Bronchial epithelial cell (primary cell): ENCODE measurements at regions not wholly inside any gene's neighbourhood (a gene's known extent, or its start where the extent isn't known, plus 50 kb on each side); places are given as distances from the start of the nearest gene placed in this dataset.
A peak's percentile ranks its signal among the peaks of the same experiment; 100 is the strongest.

ENCODE experiments used
- DNase-seq: peaks from one replicate; pipeline ENCODE4 v3.0.0-alpha.2; 2010; ENCODE audit warnings: low read depth
- FAIRE-seq: peaks from 2 replicates; lab custom pipeline; 2011; peaks lifted over from hg19 to GRCh38; lab: Jason Lieb, UNC
- H3K27me3 ChIP-seq: 2 replicates; pipeline ENCODE4 v1.5.1; 2011; ENCODE audit warnings: low read length; ENCODE audit not compliant: control insufficient read depth, insufficient read depth
- H3K36me3 ChIP-seq: 2 replicates; pipeline ENCODE4 v1.5.1; 2011; ENCODE audit warnings: low read length; ENCODE audit not compliant: control insufficient read depth, insufficient read depth
- H3K4me3 ChIP-seq: 2 replicates; pipeline ENCODE4 v1.5.1; 2011; ENCODE audit warnings: mild to moderate bottlenecking, low read depth, low read length, control low read depth
- TF ChIP-seq, protein P1 (sequence below): IDR thresholded peaks from 2 replicates; pipeline ENCODE4 v1.5.1; 2011; ENCODE audit warnings: mild to moderate bottlenecking, moderate library complexity, low read length, control low read depth, inconsistent platforms; ENCODE audit not compliant: insufficient read depth, severe bottlenecking

DNA sequence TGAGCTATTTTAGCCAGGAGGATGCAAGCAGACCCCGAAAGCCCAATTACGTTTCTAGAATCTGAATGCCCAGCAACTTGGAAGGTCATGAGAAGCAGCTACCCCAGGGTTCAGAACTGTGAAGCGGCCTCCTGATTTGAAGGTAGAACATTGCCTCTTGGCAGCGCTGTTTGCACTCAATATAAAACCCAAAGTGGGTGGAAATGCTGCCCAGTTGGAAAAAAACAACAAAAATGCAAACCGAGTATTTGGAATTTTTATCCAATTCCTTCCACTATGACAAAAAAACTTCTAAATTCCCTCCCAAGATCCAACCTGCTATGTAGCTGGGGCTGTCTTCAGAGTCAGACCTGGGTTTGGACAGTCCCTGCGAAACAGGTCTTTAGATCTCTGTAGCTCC lies 103.3 kb upstream of the RBPJ start:
- TF ChIP-seq, protein P1, sequence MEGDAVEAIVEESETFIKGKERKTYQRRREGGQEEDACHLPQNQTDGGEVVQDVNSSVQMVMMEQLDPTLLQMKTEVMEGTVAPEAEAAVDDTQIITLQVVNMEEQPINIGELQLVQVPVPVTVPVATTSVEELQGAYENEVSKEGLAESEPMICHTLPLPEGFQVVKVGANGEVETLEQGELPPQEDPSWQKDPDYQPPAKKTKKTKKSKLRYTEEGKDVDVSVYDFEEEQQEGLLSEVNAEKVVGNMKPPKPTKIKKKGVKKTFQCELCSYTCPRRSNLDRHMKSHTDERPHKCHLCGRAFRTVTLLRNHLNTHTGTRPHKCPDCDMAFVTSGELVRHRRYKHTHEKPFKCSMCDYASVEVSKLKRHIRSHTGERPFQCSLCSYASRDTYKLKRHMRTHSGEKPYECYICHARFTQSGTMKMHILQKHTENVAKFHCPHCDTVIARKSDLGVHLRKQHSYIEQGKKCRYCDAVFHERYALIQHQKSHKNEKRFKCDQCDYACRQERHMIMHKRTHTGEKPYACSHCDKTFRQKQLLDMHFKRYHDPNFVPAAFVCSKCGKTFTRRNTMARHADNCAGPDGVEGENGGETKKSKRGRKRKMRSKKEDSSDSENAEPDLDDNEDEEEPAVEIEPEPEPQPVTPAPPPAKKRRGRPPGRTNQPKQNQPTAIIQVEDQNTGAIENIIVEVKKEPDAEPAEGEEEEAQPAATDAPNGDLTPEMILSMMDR: no peak
- DNase-seq (no peak), FAIRE-seq (no peak)
- Histone ChIP-seq H3K27me3 (peaks cover 7% of the 10 kb centered on the region), H3K4me3 (no peak overlapping the region), H3K36me3 (no peaks in the 10 kb centered on the region)

DNA sequence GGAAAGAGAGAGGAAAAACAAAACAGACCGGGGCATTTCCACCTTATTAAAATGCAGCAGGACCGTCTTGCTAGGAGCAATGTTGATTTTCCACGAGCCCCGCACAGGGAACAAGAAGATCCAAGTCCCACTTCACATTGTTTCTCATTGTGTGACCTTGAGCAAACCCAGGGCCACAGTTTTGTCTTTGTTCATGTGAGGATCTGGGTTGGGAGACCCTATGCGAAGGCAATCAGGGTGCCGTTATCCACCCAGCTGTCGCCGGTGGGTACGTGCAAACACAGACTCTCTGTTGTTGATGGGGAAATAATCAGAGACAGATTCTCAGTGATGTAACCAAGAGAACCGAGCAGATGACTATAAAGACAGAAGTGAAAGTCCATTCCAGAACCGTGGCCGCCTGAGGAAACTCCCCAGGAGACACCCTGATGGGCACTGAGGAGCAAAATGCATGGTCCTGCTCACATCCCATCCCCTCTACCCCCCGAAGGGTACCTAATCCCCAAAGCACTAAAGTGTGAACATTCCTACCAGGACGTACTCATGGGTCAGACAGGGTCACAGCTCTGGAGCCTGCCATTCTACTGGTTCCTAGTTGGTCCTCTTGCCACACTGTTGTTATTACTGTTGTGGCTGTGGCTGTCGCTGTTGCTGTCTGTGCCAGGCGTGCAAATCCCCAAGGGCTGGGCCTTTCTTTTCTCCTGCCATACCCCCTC lies 102.7 kb upstream of the RBPJ start:
- DNase-seq (no peak), FAIRE-seq (no peak)
- Histone ChIP-seq H3K36me3 (no peaks in the 10 kb centered on the region), H3K27me3 (peaks cover 7% of the 10 kb centered on the region), H3K4me3 (no peak overlapping the region)
- TF ChIP-seq, protein P1: no peak

DNA sequence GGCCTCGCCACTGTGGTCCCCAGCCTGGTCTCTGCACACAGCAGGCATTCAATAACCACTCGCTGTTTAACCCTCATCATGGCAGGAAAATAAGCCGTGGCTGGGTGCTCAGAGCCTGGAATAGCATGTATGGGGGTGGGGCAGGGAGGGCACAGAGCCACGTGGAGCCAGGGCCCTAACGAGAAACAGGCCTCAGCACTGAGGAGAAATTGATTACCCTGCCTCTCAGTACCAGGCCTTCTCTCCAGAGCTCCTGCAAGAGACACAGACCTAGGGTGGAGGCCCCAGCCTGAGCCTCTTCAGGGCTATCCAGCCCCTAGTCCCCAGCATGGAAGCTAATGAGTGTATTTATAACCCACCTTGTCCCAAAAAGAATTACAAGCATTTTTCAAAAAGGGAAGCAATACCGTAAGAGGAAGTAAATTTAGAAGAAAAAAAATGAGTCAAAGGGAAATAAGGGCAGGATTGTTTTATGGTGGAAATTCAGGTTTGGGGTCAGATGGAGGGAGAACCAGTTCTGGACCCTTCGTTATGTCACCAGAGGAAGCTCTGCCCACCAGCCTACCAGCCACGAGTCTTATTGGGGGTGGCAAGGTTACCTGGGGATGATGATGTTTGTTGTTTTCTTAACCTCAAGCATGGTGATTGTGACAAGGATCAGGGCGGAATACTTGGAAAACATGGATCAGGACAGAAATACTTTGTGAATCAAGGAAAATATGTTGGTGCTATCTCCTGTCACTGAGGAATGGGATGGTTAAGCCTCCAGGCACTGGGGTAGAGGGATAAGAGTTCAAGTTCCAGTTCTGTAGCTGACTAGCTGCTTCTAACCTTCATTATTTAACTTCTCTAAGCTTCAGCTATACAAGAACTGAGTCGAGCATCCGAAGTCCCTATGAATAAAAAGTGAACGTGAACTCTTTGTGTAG lies 101.9 kb upstream of the RBPJ start:
- Histone ChIP-seq H3K27me3 (peaks cover 3% of the 10 kb centered on the region), H3K4me3 (no peak overlapping the region), H3K36me3 (no peaks in the 10 kb centered on the region)
- DNase-seq (no peak), FAIRE-seq (no peak)
- TF ChIP-seq, protein P1: no peak

DNA sequence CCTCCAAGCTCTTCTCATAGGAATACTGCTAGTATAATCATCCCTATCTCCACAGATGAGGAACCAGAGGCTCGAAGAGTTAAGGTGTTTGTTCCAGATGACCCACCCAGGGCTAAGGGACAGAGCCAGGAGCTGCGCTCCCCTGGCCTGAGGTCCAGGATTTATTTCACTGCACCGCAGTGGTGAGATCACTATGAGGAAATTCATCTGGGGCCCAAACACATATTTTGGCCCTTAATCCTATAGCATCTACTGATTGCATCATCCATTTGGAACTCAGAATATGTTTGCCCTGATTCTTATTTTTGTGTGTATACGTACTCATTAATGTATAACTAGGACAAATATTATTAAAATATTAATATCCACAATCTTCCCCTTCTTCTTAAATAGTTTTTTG lies 100.1 kb upstream of the RBPJ start:
- TF ChIP-seq, protein P1: no peak
- H3K27me3 ChIP-seq: peaks cover 3% of the 10 kb centered on the region
- peak; percentile 68 for DNase-seq
- no peaks in the 10 kb centered on the region for H3K36me3 ChIP-seq
- H3K4me3 ChIP-seq: no peak overlapping the region
- FAIRE-seq: no peak

DNA sequence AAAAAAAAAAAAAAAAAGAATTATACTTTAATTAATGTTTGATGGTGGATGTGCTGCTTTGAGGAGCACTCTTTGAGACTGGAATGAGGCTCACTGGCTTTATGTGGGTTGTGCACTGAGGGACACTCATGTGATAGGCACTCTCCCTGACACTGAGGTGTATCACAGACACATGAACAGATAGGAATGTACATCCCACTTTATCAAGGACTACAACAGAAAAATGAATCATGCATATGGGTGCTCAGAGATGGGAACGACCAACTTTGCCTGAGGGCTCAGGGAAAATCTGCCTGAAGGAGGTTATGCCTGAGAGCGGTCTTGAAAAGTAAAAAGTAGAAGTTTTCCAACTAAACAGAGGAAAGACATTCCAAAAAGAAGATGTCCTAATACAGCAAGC lies 97.7 kb upstream of the RBPJ start:
- DNase-seq (peak; percentile 69), FAIRE-seq (no peak)
- no peaks in the 10 kb centered on the region for H3K36me3 ChIP-seq
- TF ChIP-seq, protein P1: no peak
- H3K27me3 ChIP-seq: no peaks in the 10 kb centered on the region
- no peak overlapping the region for H3K4me3 ChIP-seq
